ENCODE measurements at regions not wholly inside any gene's neighbourhood (a gene's known extent, or its start where the extent isn't known, plus 50 kb on each side); places are given as distances from the start of the nearest gene placed in this dataset.

GRCh38 chr11:128365044-128365443 lies 222.3 kb downstream of the ETS1 start:
- DNase-seq: no peak

- no peak for DNase-seq
These were observed 225.8 kb downstream of the ETS1 start for GRCh38 chr11:128361451-128362020.

- no peak for DNase-seq
These were observed 227.8 kb downstream of the ETS1 start for GRCh38 chr11:128359515-128359914.

- DNase-seq: no peak
These were observed 230.3 kb downstream of the ETS1 start for GRCh38 chr11:128357073-128357472.

- DNase-seq: no peak
These were observed 231.8 kb downstream of the ETS1 start for GRCh38 chr11:128355558-128355957.

GRCh38 chr11:128354476-128354875 lies 232.9 kb downstream of the ETS1 start:
- DNase-seq: no peak

GRCh38 chr11:128351168-128351567 lies 236.2 kb downstream of the ETS1 start:
- no peak for DNase-seq

- DNase-seq: no peak
These were observed 237.6 kb downstream of the ETS1 start for GRCh38 chr11:128349650-128350299.

- no peak for DNase-seq
These were observed 240.6 kb downstream of the ETS1 start for GRCh38 chr11:128346804-128347203.

GRCh38 chr11:128345316-128345715 lies 242.0 kb downstream of the ETS1 start:
- no peak for DNase-seq

GRCh38 chr11:128343870-128344269 lies 243.5 kb downstream of the ETS1 start:
- no peak for DNase-seq

GRCh38 chr11:128343135-128343514 lies 244.2 kb downstream of the ETS1 start:
- DNase-seq: no peak

- DNase-seq: no peak
These were observed 244.7 kb downstream of the ETS1 start for GRCh38 chr11:128342511-128343134.

- DNase-seq: no peak
These were observed 245.8 kb downstream of the ETS1 start for GRCh38 chr11:128341280-128342248.

- DNase-seq: no peak
These were observed 247.6 kb downstream of the ETS1 start for GRCh38 chr11:128339792-128340191.

GRCh38 chr11:128338811-128339210 lies 248.5 kb downstream of the ETS1 start:
- DNase-seq: no peak

GRCh38 chr11:128336203-128336602 lies 251.2 kb downstream of the ETS1 start:
- DNase-seq: no peak

- no peak for DNase-seq
These were observed 251.6 kb downstream of the ETS1 start for GRCh38 chr11:128335729-128336128.

- DNase-seq: no peak
These were observed 252.9 kb downstream of the ETS1 start for GRCh38 chr11:128334311-128335044.

GRCh38 chr11:128331317-128331716 lies 256.0 kb downstream of the ETS1 start:
- DNase-seq: no peak

- DNase-seq: no peak
These were observed 257.2 kb downstream of the ETS1 start for GRCh38 chr11:128330203-128330602.

GRCh38 chr11:128328955-128329551 lies 258.3 kb downstream of the ETS1 start:
- DNase-seq: no peak
